DMS79 (cell line): ENCODE measurements at regions not wholly inside any gene's neighbourhood (a gene's known extent, or its start where the extent isn't known, plus 50 kb on each side); places are given as distances from the start of the nearest gene placed in this dataset.

Experiments
- DNase-seq: peaks from one replicate; lab custom pipeline; 2025; lab: John Stamatoyannopoulos, UW

GRCh38 chr2:81692566-81692965 is 1388.0 kb upstream of the LRRTM1 start:
- no peak for DNase-seq

DNA sequence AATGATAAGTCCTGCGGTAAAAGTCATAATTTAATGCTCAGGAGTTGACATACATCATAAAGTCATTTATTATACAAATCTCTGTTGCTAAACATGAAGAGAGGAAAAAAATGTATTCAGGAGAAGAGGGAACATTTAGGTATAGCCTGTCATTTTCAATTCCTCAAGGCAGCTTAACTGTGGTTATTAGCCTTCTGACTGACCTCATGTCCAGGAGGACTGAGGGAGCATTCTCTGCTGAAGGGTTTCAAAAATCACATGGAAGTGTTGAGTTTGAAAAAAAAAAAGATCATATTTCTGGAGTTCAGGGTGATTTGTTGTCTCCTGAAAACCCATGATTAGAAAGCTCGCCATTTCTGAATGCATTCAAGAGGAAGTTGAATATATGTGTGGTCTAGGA is 1371.1 kb upstream of the LRRTM1 start:
- DNase-seq, result no peak

DNA sequence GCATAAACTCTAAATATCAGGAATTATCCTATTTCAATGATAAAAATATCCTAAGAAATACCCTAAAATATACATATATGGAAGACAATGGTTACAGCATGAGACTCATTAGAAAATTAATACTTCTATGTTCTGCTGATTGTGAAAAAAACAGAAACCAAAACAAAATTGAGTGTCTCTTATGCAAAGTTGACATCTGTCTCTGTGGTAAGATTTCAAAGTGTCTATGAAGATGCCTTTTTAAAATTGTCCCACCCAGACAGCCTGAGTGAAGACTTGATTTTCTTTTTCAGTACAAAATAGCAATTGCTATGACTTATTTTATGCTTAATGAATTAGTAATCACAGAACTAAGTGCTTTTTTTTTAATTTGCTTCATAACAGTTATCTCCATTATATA is 1368.4 kb upstream of the LRRTM1 start:
- no peak for DNase-seq

GRCh38 chr2:81672516-81672915 is 1368.0 kb upstream of the LRRTM1 start:
- DNase-seq, result no peak

DNA sequence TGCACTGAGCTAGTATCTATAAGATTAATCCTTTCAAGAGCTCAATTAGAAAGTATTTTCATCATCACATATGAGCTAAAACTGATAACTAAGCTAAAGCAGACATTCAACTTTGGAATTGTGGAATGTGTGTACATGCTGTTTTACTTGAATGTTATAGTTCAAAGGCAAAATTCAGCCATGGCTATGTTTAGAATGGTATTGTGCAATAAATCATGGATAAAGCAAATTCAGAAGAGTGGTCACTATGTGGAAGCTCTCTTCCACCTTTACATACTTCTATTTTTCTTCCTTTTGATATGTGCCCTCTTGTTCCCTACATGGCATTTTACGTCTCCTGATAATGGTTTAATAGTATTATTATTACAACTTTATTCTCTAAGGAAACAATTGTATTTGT is 1366.3 kb upstream of the LRRTM1 start:
- no peak for DNase-seq

GRCh38 chr2:81661081-81661480 is 1356.5 kb upstream of the LRRTM1 start:
- no peak for DNase-seq

- no peak for DNase-seq
These were observed 1353.7 kb upstream of the LRRTM1 start for GRCh38 chr2:81658227-81658626.

DNA sequence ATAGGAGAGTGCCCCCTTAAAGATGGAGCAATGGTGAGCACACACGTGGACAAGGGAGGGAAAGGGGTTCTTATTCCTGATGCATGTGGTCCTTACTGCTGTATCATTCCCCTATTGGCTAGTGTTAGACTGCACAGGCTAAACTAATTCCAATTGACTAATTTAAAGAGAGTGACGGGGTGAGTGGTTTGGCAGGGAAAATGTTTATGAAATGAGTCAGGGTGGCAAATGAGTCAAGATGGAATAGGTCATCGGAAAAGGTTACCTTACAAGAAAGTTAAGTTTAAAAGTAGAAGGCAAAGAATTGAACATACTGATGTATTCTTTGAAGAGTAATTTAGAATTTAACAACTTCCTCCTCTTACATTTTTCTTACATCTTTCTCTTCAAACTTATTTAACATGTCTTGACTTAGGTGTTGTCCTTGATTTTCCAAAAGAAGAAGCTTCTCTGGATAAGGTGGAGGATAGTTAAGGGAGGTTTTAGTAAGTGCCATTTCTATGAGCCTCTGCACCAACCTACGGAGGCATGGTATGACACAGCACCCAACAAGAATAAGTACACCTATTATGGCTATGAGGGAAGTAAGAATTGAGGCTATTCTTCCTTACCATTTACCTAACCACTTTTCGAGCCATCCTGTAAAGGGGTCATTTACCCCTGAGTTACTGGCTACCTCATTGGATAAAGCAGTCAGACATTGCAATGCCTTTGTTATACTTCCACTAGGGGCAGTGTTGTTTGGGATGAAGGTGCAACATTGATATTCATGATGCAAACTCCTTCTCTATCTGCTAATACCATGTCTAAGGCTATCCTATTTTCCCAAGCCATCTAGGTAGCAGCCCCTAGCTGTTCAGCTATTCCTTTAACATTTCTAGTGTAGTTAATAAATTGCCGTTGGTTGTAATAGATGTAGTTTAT is 1345.8 kb upstream of the LRRTM1 start:
- no peak for DNase-seq

- no peak for DNase-seq
These were observed 1344.3 kb upstream of the LRRTM1 start for GRCh38 chr2:81648806-81649205.

GRCh38 chr2:81648370-81648769 is 1343.8 kb upstream of the LRRTM1 start:
- no peak for DNase-seq

GRCh38 chr2:81647715-81648230 is 1343.2 kb upstream of the LRRTM1 start:
- no peak for DNase-seq

GRCh38 chr2:81645745-81646301 is 1341.3 kb upstream of the LRRTM1 start:
- no peak for DNase-seq

DNA sequence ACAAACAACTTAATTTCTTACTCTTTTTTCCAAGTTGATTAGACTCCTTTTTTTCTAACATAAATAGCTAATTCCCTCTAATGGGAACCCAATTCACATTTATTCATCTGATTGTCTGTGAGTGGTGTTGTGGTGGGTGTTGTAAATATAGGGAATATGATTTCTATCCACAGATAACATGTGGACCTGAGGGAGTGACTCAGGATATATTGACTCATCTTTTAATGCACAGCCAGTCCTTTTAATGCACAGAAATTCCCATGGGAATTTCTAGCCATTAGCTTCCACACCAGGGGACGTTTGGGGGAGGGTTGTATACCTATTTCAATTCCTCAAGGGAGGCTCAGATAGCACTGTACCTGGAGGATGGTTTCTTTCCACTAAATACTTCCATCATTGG is 1339.6 kb upstream of the LRRTM1 start:
- no peak for DNase-seq

DNA sequence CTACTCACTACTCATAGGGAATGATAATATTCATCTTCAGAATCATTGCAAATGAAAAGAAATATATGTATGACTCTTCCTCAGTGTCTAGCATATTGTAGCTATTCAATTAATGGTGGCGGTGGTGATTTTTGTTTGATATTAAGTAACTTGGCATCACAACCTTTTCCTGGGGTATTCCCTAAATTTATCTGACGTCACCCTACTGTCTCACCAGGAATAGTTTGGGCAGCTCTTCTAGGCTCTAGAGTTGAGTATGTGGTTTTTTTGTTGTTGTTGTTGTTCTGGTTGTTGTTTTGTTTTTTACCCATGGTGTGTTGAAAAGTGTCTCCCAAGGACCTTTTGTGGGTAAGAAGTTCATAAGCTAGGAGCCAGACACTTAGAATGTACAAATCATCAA is 1320.3 kb upstream of the LRRTM1 start:
- DNase-seq, result no peak

DNA sequence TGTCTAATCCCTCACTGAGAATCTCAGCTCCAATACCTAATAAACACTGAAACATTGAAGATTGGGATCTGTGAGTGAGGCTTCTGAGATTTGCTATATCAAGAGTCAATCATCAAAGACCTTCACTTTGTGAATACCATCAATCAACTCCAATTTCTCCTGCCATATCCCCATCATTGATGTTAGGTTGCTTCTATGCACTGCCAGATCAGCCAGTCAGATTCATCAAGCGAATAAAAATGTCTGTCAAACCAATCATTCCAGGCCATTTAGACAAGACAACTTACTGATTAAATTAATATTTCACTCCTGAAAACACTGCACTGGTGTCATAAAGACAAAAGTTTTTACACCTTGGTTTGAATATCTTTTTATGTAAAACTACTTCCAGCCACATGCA is 1295.5 kb upstream of the LRRTM1 start:
- DNase-seq, result no peak

- DNase-seq, result no peak
These were observed 1293.9 kb upstream of the LRRTM1 start for GRCh38 chr2:81598453-81598852.

DNA sequence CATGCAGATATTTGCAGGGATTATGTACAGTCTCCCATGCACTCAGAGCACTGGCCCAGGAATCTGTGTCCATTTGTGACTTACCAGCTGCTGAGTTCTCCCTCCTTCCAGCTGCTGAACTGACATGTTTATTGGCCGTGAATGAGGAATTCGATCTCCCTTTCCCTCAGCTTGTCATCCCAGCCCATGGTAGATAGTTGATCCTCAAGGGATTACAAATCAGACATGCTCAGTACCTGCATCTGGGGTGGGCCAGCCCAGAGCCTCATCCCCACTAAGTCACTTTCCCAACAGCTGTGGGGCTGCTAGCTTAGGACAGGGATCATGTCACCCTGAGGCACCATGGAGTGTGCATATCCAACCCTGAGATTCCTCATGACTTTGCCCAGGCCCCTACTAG is 1284.9 kb upstream of the LRRTM1 start:
- no peak for DNase-seq

GRCh38 chr2:81583311-81584108 is 1279.0 kb upstream of the LRRTM1 start:
- no peak for DNase-seq

DNA sequence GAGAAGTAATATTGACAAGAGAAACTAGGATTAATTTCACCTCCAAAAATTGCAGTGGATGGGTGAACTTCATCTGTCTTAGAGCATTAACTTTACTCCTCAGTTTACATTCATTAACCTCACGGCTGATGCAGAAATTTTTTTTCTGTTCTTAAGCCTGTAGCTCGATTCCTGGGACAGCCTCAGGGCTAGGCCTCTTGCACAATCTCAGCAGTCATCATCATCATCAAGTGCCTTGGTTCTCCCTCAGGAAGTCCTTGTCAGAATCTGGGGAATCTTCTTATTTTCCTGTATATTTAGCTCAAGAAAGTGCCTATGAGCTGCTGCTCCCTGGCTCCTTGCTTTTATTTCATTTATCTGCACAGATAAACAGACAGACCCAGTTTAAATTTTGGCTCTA is 1272.2 kb upstream of the LRRTM1 start:
- DNase-seq, result no peak

GRCh38 chr2:81551040-81551634 is 1246.6 kb upstream of the LRRTM1 start:
- no peak for DNase-seq

DNA sequence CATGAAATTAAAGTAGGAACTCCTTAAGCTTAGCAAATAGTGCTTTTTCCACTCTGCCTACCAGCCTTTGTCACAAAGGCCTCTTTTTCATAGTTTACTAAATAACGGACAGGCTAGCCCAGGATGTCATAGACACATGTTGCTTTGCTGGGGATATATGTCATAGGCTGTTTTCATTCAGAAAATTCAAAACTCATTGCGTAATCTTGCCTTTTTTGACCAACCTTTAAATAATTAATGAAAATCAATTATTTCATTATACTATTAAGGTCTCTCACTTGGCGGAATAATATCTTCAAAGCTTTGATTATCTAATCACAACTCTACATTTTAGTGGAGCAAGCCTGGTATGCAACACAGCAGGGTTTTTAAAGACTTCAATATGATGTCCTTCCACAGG is 1245.7 kb upstream of the LRRTM1 start:
- DNase-seq, result no peak

DNA sequence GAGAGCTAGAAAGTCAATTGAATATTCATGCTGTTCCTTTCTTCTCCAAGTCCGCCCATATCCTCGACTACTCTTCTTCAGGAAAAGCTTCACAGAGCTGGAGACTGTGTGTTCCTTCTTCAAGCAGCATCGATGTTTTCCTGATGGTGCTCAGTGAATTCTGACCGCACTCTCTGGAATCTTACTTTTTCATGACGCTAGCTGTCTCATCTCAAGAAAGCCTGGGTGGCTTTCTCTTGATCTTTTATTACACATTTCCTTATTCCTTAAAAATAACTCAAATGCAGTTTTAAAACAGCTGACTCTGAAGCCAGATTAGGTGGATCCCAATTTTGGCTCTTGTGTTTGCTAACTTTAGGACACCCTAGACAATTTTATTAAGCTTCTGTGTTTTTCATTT is 1245.1 kb upstream of the LRRTM1 start:
- DNase-seq, result no peak
